GM23338 (cell line): ENCODE measurements at regions not wholly inside any gene's neighbourhood (a gene's known extent, or its start where the extent isn't known, plus 50 kb on each side); places are given as distances from the start of the nearest gene placed in this dataset.

Experiments
- ATAC-seq: fragments of 200-7000 bp; cut with Tn5 transposase; 3 replicates; pipeline ENCODE4 v1.9.1; 2020
- DNase-seq: peaks from one replicate; pipeline ENCODE4 v3.0.0-alpha.2; 2015; ENCODE audit warnings: low spot score
- H2AFZ ChIP-seq: fragments of 200-600 bp; sonication (generic); 2 replicates; pipeline ENCODE4 v1.8.0; 2016; ENCODE audit warnings: antibody characterized with exemption, mild to moderate bottlenecking, moderate library complexity
- H3F3A ChIP-seq: fragments of 200-600 bp; sonication (generic); replicated peaks from 2 replicates; pipeline ENCODE4 v1.8.0; 2017; ENCODE audit warnings: antibody characterized with exemption, mixed run types, low read depth
- H3K27ac ChIP-seq: fragments of 200-600 bp; sonication (generic); 2 replicates; pipeline ENCODE4 v1.6.1; 2016; ENCODE audit warnings: low read depth
- H3K27me3 ChIP-seq: fragments of 200-600 bp; sonication (generic); 2 replicates; pipeline ENCODE4 v1.8.0; 2016; ENCODE audit warnings: mild to moderate bottlenecking, mixed run types, moderate library complexity; ENCODE audit not compliant: insufficient read depth
- H3K36me3 ChIP-seq: fragments of 200-600 bp; sonication (generic); 2 replicates; pipeline ENCODE4 v1.8.0; 2016; ENCODE audit warnings: mild to moderate bottlenecking; ENCODE audit not compliant: insufficient read depth
- H3K4me1 ChIP-seq: fragments of 200-600 bp; sonication (generic); 2 replicates; pipeline ENCODE4 v1.8.0; 2016; ENCODE audit warnings: mild to moderate bottlenecking, moderate library complexity; ENCODE audit not compliant: insufficient read depth
- H3K4me2 ChIP-seq: fragments of 200-600 bp; sonication (generic); 2 replicates; pipeline ENCODE4 v1.7.1; 2017; ENCODE audit warnings: mixed run types
- H3K4me3 ChIP-seq: fragments of 200-600 bp; sonication (generic); 2 replicates; pipeline ENCODE4 v1.6.1; 2016; ENCODE audit warnings: mixed run types
- H3K79me2 ChIP-seq: fragments of 200-600 bp; sonication (generic); replicated peaks from 2 replicates; pipeline ENCODE4 v1.8.0; 2017; ENCODE audit warnings: mild to moderate bottlenecking; ENCODE audit not compliant: insufficient read depth
- H3K9me2 ChIP-seq: fragments of 200-600 bp; sonication (generic); 2 replicates; pipeline ENCODE4 v1.8.0; 2017; ENCODE audit not compliant: insufficient read depth
- H4K20me1 ChIP-seq: fragments of 200-600 bp; sonication (generic); replicated peaks from 2 replicates; pipeline ENCODE4 v1.8.0; 2017; ENCODE audit warnings: mild to moderate bottlenecking; ENCODE audit not compliant: insufficient read depth
- H3K27ac Mint-ChIP-seq: 2 replicates; pipeline ENCODE4 v1.8.0; 2020; ENCODE audit warnings: inconsistent platforms, mild to moderate bottlenecking, moderate library complexity, mixed read lengths
- H3K27me3 Mint-ChIP-seq: 3 replicates; pipeline ENCODE4 v1.8.0; 2022; ENCODE audit warnings: low read depth, mild to moderate bottlenecking, moderate library complexity, mixed read lengths, inconsistent platforms; ENCODE audit not compliant: insufficient read depth, poor library complexity
- H3K36me3 Mint-ChIP-seq: 3 replicates; pipeline ENCODE4 v1.8.0; 2021; ENCODE audit warnings: low read depth, mild to moderate bottlenecking, inconsistent platforms, moderate library complexity, mixed read lengths
- H3K4me1 Mint-ChIP-seq: 3 replicates; pipeline ENCODE4 v1.8.0; 2020; ENCODE audit warnings: mild to moderate bottlenecking, inconsistent platforms, mixed read lengths
- H3K4me3 Mint-ChIP-seq: 3 replicates; pipeline ENCODE4 v1.8.0; 2021; ENCODE audit warnings: moderate library complexity, mild to moderate bottlenecking, inconsistent platforms, mixed read lengths
- H3K9me3 Mint-ChIP-seq: 3 replicates; pipeline ENCODE4 v1.8.0; 2020; ENCODE audit warnings: moderate library complexity, mild to moderate bottlenecking, inconsistent platforms, mixed read lengths
- EZH2 ChIP-seq: fragments of 200-600 bp; sonication (generic); IDR thresholded peaks from one replicate; pipeline ENCODE4 v1.8.0; 2017; ENCODE audit warnings: antibody characterized with exemption, mild to moderate bottlenecking, low read depth; ENCODE audit not compliant: unreplicated experiment
- EZH2phosphoT487 ChIP-seq: fragments of 200-600 bp; sonication (generic); IDR thresholded peaks from one replicate; pipeline ENCODE4 v1.8.1; 2018; ENCODE audit warnings: antibody characterized with exemption; ENCODE audit not compliant: unreplicated experiment
- JUNB ChIP-seq: IDR thresholded peaks from one replicate; pipeline ENCODE4 v1.6.1; 2016; ENCODE audit warnings: antibody characterized with exemption; ENCODE audit not compliant: unreplicated experiment
- NANOG ChIP-seq: IDR thresholded peaks from 2 replicates; pipeline ENCODE4 v1.6.1; 2016; ENCODE audit warnings: antibody characterized with exemption, borderline replicate concordance
- POLR2AphosphoS5 ChIP-seq: IDR thresholded peaks from 2 replicates; pipeline ENCODE4 v1.6.1; 2016; ENCODE audit warnings: antibody characterized with exemption, low read depth
- STAT1 ChIP-seq: IDR thresholded peaks from one replicate; pipeline ENCODE4 v1.6.1; 2016; ENCODE audit warnings: antibody characterized with exemption; ENCODE audit not compliant: unreplicated experiment
- ZNF114 ChIP-seq: fragments of 250-450 bp; sonication (Bioruptor Pico); IDR thresholded peaks from 2 replicates; pipeline ENCODE4 v1.5.0; 2020; ENCODE audit warnings: mild to moderate bottlenecking, moderate library complexity
- TF ChIP-seq, protein P1 (sequence below): IDR thresholded peaks from 2 replicates; pipeline ENCODE4 v1.6.1; 2016; ENCODE audit warnings: antibody characterized with exemption
- TF ChIP-seq, protein P2 (sequence below): fragments of 250-450 bp; sonication (Bioruptor Pico); IDR thresholded peaks from 2 replicates; pipeline ENCODE4 v1.5.0; 2020; ENCODE audit warnings: mild to moderate bottlenecking, moderate library complexity
- TF ChIP-seq, protein P3 (sequence below), 2 experiments: fragments of 200-600 bp in 1 of 2; sonication (generic) in 1 of 2; conservative IDR thresholded peaks; 2 replicates each; pipeline versions ENCODE4 v1.5.1 to v1.6.1; 2016 to 2017; ENCODE audit warnings: antibody characterized with exemption in 2 of 2, low read depth in 2 of 2, mild to moderate bottlenecking in 2 of 2, moderate library complexity in 1 of 2

DNA sequence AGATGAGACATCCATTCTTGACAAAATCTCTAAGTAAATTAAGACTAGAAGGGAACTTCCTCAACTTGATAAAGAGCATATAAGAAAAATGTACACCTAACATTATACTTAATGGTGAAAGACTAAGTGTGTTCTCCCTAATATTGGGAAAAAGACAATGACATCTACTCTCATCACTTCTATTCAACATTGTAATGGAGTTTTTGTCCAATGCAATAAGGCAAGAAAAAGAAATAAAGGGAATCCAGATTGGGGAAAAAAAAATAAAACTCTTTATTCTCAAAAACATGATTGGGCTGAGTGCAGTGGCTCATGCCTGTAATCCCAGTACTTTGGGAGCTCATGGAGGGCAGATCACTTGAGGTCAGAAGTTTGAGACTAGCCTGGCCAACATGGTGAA is 131.1 kb upstream of the JUN start:
- Histone ChIP-seq H3F3A (no peaks in the 10 kb centered on the region), H3K27ac (no peak overlapping the region), H3K4me3 (no peak overlapping the region), H3K9me2 (no peaks in the 10 kb centered on the region), H3K4me2 (no peak overlapping the region), H3K4me1 (no peaks in the 10 kb centered on the region), H4K20me1 (no peaks in the 10 kb centered on the region), H3K36me3 (peaks cover 9% of the 10 kb centered on the region; the same call in 1 of the 2 replicates), H3K79me2 (no peaks in the 10 kb centered on the region), H2AFZ (no peak overlapping the region), H3K27me3 (no peaks in the 10 kb centered on the region)
- Mint-ChIP-seq H3K4me1 (peaks cover 5% of the 10 kb centered on the region), H3K36me3 (peaks cover 12% of the 10 kb centered on the region; the same call in 2 of the 3 replicates), H3K27ac (no peak overlapping the region), H3K4me3 (no peak overlapping the region), H3K27me3 (no peaks in the 10 kb centered on the region), H3K9me3 (peaks cover 23% of the 10 kb centered on the region)
- TF ChIP-seq ZNF114 (CRISPR knock-in tag) (no peak), EZH2 (no peak), STAT1 (no peak), NANOG (no peak), EZH2phosphoT487 (no peak), JUNB (no peak), POLR2AphosphoS5 (no peak)
- TF ChIP-seq, protein P1, sequence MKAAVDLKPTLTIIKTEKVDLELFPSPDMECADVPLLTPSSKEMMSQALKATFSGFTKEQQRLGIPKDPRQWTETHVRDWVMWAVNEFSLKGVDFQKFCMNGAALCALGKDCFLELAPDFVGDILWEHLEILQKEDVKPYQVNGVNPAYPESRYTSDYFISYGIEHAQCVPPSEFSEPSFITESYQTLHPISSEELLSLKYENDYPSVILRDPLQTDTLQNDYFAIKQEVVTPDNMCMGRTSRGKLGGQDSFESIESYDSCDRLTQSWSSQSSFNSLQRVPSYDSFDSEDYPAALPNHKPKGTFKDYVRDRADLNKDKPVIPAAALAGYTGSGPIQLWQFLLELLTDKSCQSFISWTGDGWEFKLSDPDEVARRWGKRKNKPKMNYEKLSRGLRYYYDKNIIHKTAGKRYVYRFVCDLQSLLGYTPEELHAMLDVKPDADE = no peak
- TF ChIP-seq, protein P2, sequence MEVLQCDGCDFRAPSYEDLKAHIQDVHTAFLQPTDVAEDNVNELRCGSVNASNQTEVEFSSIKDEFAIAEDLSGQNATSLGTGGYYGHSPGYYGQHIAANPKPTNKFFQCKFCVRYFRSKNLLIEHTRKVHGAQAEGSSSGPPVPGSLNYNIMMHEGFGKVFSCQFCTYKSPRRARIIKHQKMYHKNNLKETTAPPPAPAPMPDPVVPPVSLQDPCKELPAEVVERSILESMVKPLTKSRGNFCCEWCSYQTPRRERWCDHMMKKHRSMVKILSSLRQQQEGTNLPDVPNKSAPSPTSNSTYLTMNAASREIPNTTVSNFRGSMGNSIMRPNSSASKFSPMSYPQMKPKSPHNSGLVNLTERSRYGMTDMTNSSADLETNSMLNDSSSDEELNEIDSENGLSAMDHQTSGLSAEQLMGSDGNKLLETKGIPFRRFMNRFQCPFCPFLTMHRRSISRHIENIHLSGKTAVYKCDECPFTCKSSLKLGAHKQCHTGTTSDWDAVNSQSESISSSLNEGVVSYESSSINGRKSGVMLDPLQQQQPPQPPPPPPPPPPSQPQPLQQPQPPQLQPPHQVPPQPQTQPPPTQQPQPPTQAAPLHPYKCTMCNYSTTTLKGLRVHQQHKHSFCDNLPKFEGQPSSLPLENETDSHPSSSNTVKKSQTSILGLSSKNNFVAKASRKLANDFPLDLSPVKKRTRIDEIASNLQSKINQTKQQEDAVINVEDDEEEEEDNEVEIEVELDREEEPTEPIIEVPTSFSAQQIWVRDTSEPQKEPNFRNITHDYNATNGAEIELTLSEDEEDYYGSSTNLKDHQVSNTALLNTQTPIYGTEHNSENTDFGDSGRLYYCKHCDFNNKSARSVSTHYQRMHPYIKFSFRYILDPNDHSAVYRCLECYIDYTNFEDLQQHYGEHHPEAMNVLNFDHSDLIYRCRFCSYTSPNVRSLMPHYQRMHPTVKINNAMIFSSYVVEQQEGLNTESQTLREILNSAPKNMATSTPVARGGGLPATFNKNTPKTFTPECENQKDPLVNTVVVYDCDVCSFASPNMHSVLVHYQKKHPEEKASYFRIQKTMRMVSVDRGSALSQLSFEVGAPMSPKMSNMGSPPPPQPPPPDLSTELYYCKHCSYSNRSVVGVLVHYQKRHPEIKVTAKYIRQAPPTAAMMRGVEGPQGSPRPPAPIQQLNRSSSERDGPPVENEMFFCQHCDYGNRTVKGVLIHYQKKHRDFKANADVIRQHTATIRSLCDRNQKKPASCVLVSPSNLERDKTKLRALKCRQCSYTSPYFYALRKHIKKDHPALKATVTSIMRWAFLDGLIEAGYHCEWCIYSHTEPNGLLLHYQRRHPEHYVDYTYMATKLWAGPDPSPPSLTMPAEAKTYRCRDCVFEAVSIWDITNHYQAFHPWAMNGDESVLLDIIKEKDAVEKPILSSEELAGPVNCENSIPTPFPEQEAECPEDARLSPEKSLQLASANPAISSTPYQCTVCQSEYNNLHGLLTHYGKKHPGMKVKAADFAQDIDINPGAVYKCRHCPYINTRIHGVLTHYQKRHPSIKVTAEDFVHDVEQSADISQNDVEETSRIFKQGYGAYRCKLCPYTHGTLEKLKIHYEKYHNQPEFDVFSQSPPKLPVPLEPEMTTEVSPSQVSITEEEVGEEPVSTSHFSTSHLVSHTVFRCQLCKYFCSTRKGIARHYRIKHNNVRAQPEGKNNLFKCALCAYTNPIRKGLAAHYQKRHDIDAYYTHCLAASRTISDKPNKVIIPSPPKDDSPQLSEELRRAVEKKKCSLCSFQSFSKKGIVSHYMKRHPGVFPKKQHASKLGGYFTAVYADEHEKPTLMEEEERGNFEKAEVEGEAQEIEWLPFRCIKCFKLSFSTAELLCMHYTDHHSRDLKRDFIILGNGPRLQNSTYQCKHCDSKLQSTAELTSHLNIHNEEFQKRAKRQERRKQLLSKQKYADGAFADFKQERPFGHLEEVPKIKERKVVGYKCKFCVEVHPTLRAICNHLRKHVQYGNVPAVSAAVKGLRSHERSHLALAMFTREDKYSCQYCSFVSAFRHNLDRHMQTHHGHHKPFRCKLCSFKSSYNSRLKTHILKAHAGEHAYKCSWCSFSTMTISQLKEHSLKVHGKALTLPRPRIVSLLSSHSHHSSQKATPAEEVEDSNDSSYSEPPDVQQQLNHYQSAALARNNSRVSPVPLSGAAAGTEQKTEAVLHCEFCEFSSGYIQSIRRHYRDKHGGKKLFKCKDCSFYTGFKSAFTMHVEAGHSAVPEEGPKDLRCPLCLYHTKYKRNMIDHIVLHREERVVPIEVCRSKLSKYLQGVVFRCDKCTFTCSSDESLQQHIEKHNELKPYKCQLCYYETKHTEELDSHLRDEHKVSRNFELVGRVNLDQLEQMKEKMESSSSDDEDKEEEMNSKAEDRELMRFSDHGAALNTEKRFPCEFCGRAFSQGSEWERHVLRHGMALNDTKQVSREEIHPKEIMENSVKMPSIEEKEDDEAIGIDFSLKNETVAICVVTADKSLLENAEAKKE (CRISPR knock-in tag) = no peak
- TF ChIP-seq, protein P3, sequence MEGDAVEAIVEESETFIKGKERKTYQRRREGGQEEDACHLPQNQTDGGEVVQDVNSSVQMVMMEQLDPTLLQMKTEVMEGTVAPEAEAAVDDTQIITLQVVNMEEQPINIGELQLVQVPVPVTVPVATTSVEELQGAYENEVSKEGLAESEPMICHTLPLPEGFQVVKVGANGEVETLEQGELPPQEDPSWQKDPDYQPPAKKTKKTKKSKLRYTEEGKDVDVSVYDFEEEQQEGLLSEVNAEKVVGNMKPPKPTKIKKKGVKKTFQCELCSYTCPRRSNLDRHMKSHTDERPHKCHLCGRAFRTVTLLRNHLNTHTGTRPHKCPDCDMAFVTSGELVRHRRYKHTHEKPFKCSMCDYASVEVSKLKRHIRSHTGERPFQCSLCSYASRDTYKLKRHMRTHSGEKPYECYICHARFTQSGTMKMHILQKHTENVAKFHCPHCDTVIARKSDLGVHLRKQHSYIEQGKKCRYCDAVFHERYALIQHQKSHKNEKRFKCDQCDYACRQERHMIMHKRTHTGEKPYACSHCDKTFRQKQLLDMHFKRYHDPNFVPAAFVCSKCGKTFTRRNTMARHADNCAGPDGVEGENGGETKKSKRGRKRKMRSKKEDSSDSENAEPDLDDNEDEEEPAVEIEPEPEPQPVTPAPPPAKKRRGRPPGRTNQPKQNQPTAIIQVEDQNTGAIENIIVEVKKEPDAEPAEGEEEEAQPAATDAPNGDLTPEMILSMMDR (conservative IDR thresholded peaks at IDR 0.05; ENCODE audit: low read depth in 2 of 2) = no peak
- ATAC-seq = no peak
- no peak for DNase-seq
